ENCODE measurements at regions not wholly inside any gene's neighbourhood (a gene's known extent, or its start where the extent isn't known, plus 50 kb on each side); places are given as distances from the start of the nearest gene placed in this dataset.

- DNase-seq, result peak in 1 of 14 experiments; percentile 3
- H3K4me1 ChIP-seq (ENCODE audit: insufficient read depth, low read length), result no peaks in the 10 kb centered on the region
- intact Hi-C loops (cut with DNase I, micrococcal nuclease), result no loop called here
- H3K36me3 Mint-ChIP-seq (ENCODE audit: low read depth), result no peaks in the 10 kb centered on the region
- ChIA-PET POLR2A (no interaction called here), CTCF (no interaction called here)
- ATAC-seq (ENCODE audit: poor library complexity), result no peak
- H3K4me3 ChIP-seq (ENCODE audit: low read length), result no peak overlapping the region
- no peak overlapping the region for H3K4me3 Mint-ChIP-seq
- no peak overlapping the region for H3K27ac ChIP-seq (ENCODE audit: low read depth in 1 of 2, low read length in 2 of 2)
- H3K9me3 ChIP-seq (ENCODE audit: control insufficient read depth in 1 of 2, insufficient read depth in 1 of 2, low read length in 2 of 2), result peaks cover 0 to 3% of the 10 kb centered on the region in 2 experiments
- no peaks in the 10 kb centered on the region for H3K27me3 ChIP-seq (ENCODE audit: control insufficient read depth in 1 of 2, insufficient read depth in 2 of 2, low read length in 2 of 2)
- H3K27ac Mint-ChIP-seq, result no peak overlapping the region
- H3K36me3 ChIP-seq (ENCODE audit: insufficient read depth, low read length), result no peaks in the 10 kb centered on the region
- H3K27me3 Mint-ChIP-seq, result no peaks in the 10 kb centered on the region
- H3K4me1 Mint-ChIP-seq (ENCODE audit: low read depth), result no peaks in the 10 kb centered on the region
- H3K9me3 Mint-ChIP-seq, result no peaks in the 10 kb centered on the region
- TF ChIP-seq CTCF (IDR thresholded peaks at IDR 0.05), result no peak
Observed at GRCh38 chr2:239803102-239803765, 221.9 kb downstream of the NDUFA10 start.

- H3K9me3 ChIP-seq (ENCODE audit: control insufficient read depth in 1 of 2, insufficient read depth in 1 of 2, low read length in 2 of 2), result peaks cover 0 to 3% of the 10 kb centered on the region in 2 experiments
- H3K4me3 ChIP-seq (ENCODE audit: low read length), result no peak overlapping the region
- H3K27ac ChIP-seq (ENCODE audit: low read depth in 1 of 2, low read length in 2 of 2), result no peak overlapping the region
- Mint-ChIP-seq H3K27me3 (no peaks in the 10 kb centered on the region), H3K36me3 (ENCODE audit: low read depth) (no peaks in the 10 kb centered on the region), H3K27ac (no peak overlapping the region), H3K4me3 (no peak overlapping the region), H3K9me3 (no peaks in the 10 kb centered on the region), H3K4me1 (ENCODE audit: low read depth) (no peaks in the 10 kb centered on the region)
- no peak for ATAC-seq (ENCODE audit: poor library complexity)
- H3K36me3 ChIP-seq (ENCODE audit: insufficient read depth, low read length), result no peaks in the 10 kb centered on the region
- CTCF ChIA-PET, result no interaction called here
- no peaks in the 10 kb centered on the region for H3K27me3 ChIP-seq (ENCODE audit: control insufficient read depth in 1 of 2, insufficient read depth in 2 of 2, low read length in 2 of 2)
- no peaks in the 10 kb centered on the region for H3K4me1 ChIP-seq (ENCODE audit: insufficient read depth, low read length)
- TF ChIP-seq CTCF (IDR thresholded peaks at IDR 0.05), result no peak
- peak in 1 of 14 experiments; percentile 3 for DNase-seq
- POLR2A ChIA-PET, result no interaction called here
- intact Hi-C loops (cut with DNase I, micrococcal nuclease), result no loop called here
Observed at GRCh38 chr2:239802185-239802649, 222.9 kb downstream of the NDUFA10 start.

GRCh38 chr2:239801404-239802184 lies 223.5 kb downstream of the NDUFA10 start:
- Histone ChIP-seq H3K4me3 (ENCODE audit: low read length) (no peak overlapping the region), H3K27ac (ENCODE audit: low read depth in 1 of 2, low read length in 2 of 2) (no peak overlapping the region), H3K4me1 (ENCODE audit: insufficient read depth, low read length) (no peaks in the 10 kb centered on the region), H3K9me3 (ENCODE audit: control insufficient read depth in 1 of 2, insufficient read depth in 1 of 2, low read length in 2 of 2) (peaks cover 0 to 3% of the 10 kb centered on the region in 2 experiments), H3K36me3 (ENCODE audit: insufficient read depth, low read length) (no peaks in the 10 kb centered on the region), H3K27me3 (ENCODE audit: control insufficient read depth in 1 of 2, insufficient read depth in 2 of 2, low read length in 2 of 2) (no peaks in the 10 kb centered on the region)
- H3K4me3 Mint-ChIP-seq, result no peak overlapping the region
- no peak for TF ChIP-seq CTCF (IDR thresholded peaks at IDR 0.05)
- intact Hi-C loops (cut with DNase I, micrococcal nuclease), result no loop called here
- no peak overlapping the region for H3K27ac Mint-ChIP-seq
- ChIA-PET POLR2A (no interaction called here), CTCF (no interaction called here)
- H3K27me3 Mint-ChIP-seq, result no peaks in the 10 kb centered on the region
- ATAC-seq (ENCODE audit: poor library complexity) (no peak), DNase-seq (peak in 1 of 14 experiments; percentile 8)
- no peaks in the 10 kb centered on the region for H3K9me3 Mint-ChIP-seq
- H3K36me3 Mint-ChIP-seq (ENCODE audit: low read depth), result no peaks in the 10 kb centered on the region
- H3K4me1 Mint-ChIP-seq (ENCODE audit: low read depth), result no peaks in the 10 kb centered on the region
